Fibroblast of lung (primary cell): ENCODE measurements at regions not wholly inside any gene's neighbourhood (a gene's known extent, or its start where the extent isn't known, plus 50 kb on each side); places are given as distances from the start of the nearest gene placed in this dataset.

ENCODE experiments used
- EZH2 ChIP-seq: IDR thresholded peaks from 2 replicates; pipeline ENCODE4 v1.5.1; 2012; ENCODE audit warnings: low read length, control low read depth, mild to moderate bottlenecking; ENCODE audit errors: missing control alignments
- TF ChIP-seq, protein P1 (sequence below), 2 donors: IDR thresholded peaks in 1 of 2; conservative IDR thresholded peaks in 1 of 2; 1 replicate in 1 of 2; 2 replicates in 1 of 2; pipeline ENCODE4 v1.5.1; 2011 to 2012; ENCODE audit warnings: low read length in 2 of 2, control low read depth in 1 of 2, inconsistent platforms in 1 of 2, low read depth in 1 of 2, mild to moderate bottlenecking in 1 of 2

DNA sequence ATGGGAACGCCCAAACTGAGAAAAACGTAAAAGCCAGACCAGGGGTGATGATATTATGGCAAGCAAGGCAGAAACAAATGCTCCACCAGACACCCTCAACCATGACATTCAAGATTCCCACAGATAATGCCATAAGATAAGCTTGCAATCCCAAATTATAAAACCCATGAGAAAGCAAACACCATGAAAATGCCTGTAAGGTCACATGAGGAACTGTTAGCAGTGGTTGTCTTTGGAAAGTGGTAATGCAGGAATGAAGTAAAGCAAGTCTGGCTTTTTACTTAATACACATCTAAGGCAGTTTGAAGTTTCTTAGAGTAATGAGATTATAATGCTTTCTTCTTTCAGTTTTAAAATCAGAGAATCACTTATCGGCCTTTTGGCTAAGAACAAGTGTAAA is 111.0 kb downstream of the MN1 start:
- no peak for TF ChIP-seq EZH2
- TF ChIP-seq, protein P1, sequence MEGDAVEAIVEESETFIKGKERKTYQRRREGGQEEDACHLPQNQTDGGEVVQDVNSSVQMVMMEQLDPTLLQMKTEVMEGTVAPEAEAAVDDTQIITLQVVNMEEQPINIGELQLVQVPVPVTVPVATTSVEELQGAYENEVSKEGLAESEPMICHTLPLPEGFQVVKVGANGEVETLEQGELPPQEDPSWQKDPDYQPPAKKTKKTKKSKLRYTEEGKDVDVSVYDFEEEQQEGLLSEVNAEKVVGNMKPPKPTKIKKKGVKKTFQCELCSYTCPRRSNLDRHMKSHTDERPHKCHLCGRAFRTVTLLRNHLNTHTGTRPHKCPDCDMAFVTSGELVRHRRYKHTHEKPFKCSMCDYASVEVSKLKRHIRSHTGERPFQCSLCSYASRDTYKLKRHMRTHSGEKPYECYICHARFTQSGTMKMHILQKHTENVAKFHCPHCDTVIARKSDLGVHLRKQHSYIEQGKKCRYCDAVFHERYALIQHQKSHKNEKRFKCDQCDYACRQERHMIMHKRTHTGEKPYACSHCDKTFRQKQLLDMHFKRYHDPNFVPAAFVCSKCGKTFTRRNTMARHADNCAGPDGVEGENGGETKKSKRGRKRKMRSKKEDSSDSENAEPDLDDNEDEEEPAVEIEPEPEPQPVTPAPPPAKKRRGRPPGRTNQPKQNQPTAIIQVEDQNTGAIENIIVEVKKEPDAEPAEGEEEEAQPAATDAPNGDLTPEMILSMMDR (conservative IDR thresholded peaks at IDR 0.05 in 1 of 2, IDR thresholded peaks at IDR 0.05 in 1 of 2; ENCODE audit: low read depth in 1 of 2, low read length in 2 of 2): no peak
